ENCODE measurements at regions not wholly inside any gene's neighbourhood (a gene's known extent, or its start where the extent isn't known, plus 50 kb on each side); places are given as distances from the start of the nearest gene placed in this dataset.

DNA sequence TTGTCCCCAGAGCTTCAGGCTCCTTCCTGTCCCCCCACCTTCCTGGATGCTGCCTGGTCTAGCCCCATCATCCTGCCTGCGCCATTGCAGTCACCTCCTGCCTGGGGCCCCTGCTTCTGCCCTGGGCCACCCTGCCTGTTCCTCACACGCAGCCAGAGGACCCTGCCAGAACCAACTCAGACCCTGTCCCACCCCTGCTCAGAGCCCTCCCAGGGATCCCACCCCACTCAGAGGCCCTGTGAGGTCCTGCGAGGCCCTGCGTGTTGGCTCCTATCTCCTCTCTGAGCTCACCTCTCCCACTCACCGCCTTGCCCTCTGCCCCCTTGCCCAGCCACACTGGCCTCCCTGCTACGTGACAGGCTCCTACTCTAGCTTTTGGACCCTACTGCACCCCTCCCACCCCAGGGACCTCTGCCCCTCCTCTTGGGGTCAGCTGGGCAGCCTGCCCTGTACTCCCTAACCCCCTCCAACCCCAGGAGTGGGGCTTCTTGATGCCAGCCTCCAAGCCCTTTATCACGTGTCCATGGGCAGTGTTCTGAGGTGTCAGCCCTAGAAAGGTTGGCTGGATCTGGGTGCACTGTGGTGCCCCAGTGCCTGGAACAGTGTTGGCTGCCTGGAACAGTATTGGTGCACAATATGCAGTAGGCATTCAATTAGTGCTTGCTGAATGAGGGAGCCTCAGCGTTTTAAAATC is 68.3 kb downstream of the CEBPB start:
- DNase-seq (ENCODE audit: low spot score), result no peak

DNA sequence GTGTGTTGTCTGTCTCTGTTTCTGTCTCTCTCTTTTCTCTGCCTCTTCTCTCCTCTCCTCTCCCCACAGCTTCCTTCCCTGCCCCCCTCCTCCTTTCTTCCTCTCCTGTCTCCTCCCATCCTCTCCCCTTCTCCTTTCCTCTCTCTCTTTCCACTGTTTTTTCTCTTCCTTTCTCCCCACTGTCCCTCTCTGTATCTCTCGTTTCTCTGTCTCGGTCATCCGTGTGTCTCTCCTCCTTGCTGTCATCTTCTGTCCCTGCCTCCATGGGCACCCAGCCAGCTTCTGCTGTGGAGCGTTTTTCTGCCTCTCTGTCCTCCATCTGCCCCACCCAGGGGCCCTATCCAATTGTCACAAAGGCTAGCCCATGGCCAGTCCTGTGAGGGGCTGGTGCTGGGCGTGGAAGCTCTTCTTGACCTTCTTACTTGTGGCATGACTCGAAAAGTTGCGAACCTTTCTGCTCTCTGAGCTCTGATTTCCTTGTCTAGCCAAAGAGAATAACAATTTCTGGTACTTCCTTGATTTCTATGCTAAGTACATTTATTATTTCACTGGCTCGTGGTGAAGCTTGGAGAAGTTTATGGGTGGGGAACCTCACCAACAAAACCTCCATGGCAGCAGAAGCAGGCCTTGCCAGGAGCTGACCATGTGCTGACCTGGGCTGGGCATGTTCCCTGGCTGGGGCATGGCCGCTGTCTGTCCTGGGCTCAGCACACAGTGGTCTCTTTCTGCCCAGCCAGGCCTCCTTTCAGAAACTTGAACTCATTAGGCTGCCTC is 69.3 kb downstream of the CEBPB start:
- DNase-seq (ENCODE audit: low spot score), result no peak

DNA sequence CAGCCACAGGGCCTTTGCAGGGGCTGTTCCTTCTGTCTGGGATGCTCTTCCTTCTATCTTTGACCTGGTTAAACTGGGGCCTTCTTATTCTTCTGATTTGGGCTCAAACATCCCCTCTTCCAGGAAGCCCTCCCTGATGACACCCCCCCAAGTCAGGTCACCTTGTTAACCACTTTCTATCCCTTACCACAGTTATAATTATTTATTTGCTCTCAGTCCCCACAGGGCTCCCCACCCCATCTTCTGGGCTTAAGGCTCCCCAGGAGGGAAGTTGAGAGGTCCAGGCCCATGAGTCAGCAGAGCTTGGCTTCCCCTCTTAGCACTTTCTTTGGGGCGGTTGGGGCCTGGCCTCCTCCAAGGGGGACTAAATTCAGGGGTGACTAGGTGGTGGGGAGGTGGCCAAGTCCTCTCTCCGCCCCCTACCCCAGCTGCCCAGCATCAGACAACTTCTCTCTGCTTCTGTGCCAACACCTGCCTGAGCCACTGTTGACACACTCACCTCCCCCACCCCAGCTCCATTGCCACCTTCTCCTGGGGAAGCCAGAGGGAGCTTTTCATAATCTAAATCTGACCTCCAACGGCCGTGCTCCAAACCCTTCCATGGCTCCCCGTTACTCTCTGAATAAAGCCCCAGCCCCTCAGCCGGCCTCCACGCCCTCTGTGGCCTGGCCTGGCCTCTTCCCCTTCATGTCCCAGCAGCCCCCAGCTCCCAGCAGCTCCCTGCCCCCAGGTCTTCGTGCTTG is 70.0 kb downstream of the CEBPB start:
- no peak for DNase-seq (ENCODE audit: low spot score)

DNA sequence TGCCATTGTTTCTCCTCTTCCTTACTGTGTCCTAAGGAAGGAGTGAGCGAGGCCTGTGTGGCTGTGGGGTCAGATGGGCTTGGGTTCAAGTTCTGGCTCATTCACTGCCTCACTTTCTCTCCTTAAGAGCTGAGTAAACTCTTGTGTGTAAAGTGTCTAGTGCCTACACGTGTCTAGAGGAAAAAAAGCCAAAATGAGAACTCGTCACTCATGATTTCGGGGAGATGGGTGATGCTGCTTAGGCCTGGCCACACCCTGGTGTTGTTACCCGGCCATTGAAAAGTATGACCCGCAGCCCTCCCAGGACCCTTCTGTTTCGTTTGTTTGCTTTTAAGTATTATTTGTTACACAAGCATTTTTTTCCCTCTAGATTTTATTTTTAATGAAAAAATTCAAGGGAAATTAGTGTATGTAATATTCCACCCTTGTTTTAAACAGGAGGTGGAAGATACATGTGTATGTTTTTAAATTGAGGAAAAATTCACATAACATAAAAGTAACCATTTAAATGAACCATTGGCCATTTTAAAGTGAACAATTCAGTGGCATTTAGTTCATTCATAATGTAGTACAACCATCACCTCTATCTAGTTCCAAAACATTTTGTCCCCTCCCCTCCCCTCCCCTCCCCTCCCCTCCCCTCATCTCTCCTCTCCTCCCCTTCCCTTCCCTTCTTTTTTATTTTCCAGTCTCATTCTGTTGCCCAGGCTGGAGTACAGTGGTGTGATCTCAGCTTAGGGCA is 71.0 kb downstream of the CEBPB start:
- DNase-seq (ENCODE audit: low spot score), result no peak

DNA sequence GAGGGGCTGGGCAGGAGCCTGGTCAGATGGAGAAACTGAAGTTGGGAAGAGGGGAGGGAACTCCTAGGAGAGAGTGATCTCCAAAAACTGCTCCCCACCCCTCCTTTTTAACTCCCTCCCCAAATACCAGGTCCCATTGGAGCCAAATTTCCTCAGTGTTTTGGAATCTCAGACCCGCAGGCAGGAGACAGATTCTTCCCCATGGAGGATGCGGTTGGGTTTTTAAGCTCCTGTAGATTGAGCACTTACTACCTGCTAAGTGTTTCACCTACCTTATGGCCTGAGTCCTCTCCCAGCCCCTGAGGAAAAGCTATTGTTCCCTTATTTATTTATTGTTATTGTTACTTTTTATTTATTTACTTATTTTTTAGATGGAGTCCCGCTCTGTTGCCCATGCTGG is 73.2 kb downstream of the CEBPB start:
- no peak for DNase-seq (ENCODE audit: low spot score)

DNA sequence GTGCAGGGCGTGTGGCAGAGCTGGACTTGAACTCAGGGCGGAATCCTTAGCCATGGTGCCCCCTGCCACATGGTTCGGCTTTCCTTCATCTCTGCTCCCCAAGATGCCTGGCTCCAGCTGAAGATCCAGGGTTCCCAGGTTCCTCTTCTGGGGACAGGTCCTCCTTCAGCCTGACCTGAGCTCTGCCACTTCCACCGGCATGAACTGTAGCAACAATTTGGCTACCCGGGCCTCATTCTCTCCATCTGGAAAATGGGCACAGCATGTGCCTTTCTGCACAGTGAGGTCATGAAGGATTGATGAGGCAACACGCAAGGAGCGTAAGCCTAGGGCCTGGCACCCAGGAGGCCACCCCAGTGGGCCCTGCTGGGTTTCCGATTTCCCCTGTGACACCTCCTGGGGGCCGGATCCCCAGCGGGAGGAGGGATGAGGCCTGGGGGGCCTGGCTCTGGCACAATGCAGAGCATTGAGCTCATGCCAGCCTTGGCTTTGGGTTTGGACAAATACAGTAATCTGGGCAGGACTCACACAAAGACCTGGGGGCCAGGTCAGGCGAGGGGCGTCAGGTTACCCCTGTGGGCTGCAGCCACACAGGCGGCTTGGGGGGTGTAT is 74.0 kb downstream of the CEBPB start:
- no peak for DNase-seq (ENCODE audit: low spot score)

DNA sequence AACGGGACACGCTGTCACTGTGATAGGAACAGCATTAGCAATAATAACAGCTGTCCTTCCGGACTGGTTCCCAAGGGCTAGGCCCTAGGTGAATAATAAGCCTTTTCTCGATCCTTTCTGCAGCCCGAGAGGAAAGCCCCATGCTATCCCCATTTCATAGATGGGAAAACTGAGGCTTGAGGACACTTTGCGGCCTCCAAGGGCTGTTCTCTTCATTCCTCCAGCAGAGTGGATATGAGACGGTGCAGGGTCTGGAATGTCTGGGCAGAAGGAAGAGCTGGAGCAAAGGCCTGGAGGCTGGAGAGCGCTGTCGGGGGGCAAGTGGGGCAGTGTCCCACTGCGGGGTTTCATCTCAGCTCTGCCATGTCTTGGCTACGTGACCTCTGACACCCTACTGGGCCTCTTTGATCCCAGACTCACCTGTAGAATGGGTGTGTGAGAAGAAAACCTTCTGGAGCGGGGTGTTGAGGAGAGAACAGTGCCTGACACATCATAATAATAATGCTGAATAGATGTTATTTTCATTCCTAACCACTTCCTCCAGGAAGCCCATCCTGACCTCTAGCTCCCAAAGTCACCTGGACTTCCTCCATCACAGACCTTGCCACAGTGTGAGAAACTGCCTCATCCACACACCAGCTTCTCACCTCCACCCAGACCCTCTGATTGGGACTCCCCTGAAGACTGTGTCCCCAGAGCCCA is 74.8 kb downstream of the CEBPB start:
- DNase-seq (ENCODE audit: low spot score), result no peak

DNA sequence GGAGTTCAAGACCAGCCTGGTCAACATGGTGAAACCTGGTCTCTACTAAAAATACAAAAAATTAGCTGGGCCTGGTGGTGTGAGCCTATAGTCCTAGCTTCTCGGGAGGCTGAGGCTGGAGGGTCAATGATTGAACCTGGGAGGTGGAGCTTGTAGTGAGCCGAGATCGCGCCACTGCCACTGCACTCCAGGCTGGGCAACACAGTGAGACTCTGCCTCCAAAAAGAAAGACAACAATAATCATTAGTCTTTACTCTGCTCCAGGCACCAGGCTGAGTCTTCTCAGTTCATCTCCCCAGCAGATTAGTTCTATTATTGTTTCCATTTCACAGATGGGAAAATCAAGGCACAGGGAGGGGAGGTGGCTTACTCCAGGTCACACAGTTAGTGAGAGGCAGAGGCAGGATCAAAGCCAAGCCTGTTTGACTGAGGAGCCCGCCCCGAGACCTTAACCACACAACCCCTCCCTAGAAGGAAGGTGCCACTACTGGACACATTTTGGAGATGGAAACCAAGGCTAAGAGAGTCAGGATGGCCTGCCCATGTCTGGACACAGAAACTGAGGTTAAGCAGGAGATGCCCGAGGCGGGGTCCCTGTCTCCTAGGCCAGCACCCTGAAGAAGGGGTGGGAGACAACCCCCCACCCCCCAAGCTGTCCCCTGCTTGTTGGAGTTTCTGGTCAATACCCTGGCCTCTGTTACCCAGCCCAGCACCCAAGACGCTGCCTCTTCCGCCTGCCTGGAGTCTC is 75.8 kb downstream of the CEBPB start:
- DNase-seq (ENCODE audit: low spot score), result no peak

DNA sequence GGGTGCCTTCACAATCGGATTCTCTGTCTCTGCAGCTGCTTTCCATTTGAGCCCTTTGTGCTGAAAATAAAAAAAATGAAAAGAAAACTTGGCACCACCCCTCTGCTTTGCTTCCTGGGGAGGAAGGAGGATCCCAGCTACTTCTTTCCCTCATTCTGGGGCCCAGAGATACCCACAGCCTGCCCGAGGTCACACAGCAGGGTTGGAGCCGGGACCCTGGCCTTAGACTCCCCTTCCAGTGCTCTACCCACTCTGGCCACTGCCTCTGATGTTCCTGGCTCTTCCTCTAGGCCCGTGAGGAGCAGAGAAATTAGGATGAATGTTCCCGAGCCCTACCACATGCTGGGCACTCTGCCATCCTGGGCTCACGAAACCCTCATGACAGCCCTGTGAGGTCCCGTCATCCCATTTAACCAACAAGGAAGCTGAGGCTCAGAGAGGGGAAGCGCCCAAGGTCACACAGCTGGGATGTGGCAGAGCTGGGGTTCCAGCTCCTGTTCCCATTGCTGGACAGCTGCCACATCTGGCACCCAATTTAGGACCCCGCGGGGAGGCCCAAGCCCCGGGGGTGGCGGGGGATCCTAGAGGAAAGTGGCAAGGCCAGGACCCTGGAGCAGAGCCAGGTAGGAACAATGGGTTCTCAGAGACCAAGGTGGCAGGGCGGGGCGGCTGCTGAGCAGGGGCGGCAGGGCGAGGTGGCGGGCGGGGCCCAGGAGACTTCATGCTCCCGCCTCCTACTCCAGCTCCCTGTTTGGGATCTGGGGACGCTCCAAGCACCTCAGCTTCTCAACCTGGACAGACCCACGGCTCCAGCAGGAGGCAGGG is 76.6 kb downstream of the CEBPB start:
- no peak for DNase-seq (ENCODE audit: low spot score)

DNA sequence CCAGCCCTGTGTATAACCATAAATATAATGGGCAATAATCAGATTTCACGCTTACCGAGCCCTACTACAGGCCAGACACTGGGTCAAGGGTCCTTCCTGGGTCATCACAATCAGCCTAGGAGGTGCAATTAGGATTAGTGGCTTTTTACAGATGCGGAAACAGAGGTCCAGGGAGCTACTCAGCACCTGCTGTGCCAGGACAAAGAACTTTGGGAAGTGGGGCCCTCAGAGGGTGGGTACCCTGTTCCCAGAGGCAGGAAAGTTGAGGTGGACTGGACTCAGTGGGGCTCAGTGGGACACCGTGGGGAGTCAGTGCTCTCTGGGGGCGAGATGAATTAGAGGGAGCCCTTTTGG is 77.2 kb downstream of the CEBPB start:
- no peak for DNase-seq (ENCODE audit: low spot score)

DNA sequence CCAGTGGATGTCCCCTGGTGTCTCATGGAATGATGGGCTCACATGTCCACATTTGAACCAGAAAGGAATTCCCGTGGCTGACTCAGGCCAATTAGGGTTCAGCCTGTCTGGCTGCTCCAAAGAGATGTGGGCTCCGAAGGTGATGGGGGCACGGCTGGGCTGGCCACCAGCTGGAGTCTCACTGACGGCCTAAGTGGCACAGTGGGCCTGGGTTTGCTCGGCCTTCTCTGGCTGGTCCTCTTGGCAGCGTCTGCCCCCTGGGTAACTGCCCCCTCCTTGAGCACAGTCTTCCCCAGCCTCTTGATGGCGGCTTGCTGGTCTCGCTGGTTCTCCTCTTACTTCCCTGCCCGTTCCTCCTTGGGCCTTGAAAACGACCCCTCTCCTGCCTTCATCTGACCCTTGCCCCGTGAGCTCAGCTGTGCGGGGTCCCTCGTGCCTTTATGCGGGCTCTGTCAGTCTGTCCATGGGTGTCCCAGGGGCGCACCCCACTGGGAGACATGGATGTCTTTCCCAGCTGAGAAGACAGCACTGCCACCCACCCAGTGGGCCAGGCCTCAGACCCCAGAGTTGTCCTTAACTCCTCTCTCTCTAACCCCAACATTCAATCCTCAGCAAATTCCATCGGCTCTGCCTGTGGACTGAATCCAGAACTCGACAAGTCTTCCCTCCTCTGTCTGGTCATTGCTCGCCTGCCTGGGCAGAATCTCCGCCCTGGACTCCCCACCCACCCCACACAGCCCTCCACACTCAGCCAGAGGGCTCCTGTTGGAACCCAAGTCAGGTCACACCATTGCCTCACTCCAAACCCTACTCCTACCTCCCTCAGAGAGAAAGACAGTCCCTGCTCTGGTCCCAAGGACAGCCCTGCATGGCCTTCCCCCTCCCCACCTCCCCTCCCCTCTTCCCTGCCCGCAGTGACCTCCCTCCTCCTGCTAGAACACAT is 78.7 kb downstream of the CEBPB start:
- DNase-seq (ENCODE audit: low spot score), result no peak

DNA sequence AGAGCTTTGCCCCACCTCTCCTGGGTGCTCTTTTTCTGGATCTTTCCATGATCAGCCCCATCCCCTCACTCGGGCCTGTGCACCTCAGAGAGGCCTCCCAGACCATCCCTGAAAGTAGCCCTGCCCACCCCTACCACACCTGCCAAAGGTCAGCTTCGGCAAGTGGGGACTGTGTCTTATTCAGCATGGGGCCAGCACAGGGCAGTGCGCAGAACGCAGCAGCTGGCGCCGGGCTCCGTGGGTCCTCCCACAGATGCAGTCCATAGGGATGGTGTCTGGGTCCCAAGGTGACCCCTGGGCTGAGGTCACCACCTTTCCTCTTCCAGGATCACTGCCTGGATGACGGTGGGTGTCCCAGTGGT is 79.4 kb downstream of the CEBPB start:
- DNase-seq (ENCODE audit: low spot score), result no peak

DNA sequence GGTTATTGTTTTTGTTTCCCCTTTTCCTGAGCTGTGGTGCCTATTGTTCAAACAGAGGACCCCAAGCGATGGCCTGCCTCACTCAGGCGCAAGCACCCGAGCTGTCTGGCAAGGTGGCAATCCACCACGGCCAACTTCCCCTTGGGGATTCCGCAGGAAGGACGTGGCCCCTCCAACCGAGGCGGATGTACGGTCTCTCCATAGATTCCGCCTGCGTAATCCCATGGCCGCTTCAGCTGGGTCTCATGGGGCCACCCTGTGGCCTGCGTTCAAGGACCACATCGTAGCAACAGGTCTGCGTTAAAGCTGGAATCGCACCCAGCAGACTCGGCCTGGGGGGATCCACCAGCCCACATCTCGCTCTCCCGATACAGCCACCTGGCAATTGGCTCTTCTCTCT is 79.9 kb downstream of the CEBPB start:
- no peak for DNase-seq (ENCODE audit: low spot score)

DNA sequence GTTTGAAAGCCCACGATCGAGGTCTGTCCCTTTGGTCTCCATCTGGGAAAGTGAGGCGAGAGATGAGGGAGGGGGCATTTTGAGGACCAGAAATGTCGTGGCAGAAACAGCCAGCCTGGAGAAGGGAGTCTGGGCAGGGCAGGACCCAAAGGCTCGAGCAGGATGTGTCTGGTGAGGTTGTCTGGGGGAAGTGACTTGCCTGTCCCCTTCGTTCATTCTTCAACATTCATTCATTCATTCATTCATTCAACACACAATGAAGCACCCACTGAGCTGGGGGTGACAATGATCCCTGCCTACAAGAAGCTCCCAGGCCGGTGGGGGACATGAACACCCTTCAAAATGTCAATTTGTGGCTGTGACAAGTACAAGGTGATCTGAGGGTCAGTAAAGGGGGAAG is 80.5 kb downstream of the CEBPB start:
- no peak for DNase-seq (ENCODE audit: low spot score)

DNA sequence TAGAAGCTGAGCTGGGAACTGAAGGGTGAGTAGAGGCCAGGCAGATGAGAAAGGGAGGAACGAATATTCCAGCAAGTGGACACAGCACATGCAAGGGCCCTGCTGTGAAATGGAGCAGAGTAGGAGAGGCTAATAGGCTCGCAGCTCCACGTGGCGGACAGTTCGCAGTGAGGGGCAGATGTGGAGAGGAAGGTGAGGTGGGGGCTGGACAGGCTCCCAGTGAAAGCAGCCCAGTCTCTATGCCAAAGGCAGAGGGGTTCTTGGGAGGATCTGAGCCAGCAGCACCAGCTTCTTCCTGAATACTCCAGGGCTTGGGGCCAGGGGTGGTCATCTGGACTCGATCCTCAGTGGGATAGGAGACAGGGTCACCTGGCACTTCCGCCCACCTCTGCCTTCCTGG is 81.0 kb downstream of the CEBPB start:
- DNase-seq (ENCODE audit: low spot score), result no peak

DNA sequence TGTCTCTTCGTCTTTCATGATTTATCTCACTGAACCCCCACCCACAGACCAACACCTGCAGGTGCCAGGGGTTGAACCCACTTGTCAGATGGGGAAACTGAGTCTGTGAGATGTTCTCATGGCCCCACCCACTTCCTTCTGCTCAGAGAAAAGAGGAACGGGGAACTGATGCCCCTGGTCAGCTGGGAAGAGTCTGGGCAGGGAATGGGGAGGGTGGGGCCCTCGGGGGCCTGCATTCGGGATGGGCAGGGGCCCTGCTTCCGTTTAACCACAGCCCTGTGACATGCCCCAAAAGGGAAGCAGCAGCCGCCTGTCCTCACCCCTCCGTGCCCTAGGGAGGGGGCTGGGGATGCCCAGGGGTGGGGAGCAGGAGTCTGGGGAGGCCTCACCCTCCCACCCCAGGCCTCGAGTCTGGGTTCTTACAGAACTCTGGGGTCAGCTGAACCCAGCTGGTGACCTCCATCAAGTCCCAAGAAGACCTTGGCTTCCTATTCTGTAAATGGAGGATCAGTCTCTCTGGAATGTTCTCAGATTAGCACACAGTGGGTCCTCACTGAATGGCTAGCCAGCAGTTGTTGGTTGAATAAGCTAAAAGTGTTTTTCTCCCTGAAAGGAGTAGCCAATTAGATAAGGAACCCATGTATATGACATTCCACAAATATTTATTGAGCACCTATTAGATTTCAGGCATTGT is 81.5 kb downstream of the CEBPB start:
- DNase-seq (ENCODE audit: low spot score), result no peak

DNA sequence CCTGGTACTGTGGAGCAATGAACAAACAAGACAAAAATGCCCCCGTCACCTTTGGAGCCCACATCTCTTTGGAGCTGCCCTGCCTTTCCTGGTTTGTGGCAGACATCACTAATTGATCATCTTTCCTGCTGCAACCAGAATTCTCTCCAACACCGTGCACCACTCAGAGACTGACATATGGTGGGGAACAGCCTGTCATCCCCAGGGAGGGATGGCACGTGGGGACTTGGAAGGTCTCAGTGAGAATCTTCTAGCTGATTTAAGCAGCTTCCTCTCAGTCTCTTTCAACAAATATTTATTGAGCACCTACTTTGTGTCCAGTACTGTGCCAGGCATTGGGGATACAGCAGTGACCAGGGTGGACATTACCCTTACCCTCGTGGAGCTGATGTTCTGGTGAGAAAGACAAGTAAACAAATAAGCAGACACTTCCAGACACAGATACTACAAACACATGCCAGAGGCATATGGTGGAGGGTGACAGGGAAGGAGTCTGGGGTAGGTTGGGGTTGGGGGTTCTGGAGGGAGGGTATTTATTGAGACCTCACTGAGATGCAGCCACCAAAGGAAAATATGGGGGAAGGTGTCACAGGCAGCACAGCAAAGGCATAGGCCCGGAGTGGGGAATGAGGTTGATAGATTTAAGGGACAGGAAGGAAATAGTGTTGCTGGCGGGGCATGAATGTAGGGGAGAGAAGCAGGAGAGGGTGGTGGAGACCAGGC is 82.3 kb downstream of the CEBPB start:
- DNase-seq (ENCODE audit: low spot score), result no peak

Data from CD4-positive, alpha-beta T cell treated with Interleukin-6 at 100 ng/mL for 8 hours (primary cell).